BJ (cell line): ENCODE measurements at regions not wholly inside any gene's neighbourhood (a gene's known extent, or its start where the extent isn't known, plus 50 kb on each side); places are given as distances from the start of the nearest gene placed in this dataset.
"Not testable (repeated sequence)": the region's sequence is repeated elsewhere in the genome, so short reads cannot be mapped to it uniquely, and the experiment has no call there.

Experiments used
- CTCF ChIA-PET: fragments of 350-600 bp; formaldehyde crosslinking; extraction: SDS; loops from one replicate; lab custom pipeline; 2021; ENCODE audit warnings: antibody characterized with exemption, inconsistent platforms; lab: Yijun Ruan, JAX
- POLR2A ChIA-PET: fragments of 300-600 bp; sonication (Branson Sonifier 250); formaldehyde crosslinking; extraction: SDS; loops from one replicate; lab custom pipeline; 2021; ENCODE audit warnings: antibody characterized with exemption; lab: Charles Lee
- DNase-seq: peaks from one replicate; pipeline ENCODE4 v3.0.0-alpha.2; 2011; ENCODE audit warnings: low read depth
- H3K27me3 ChIP-seq: 2 replicates; pipeline ENCODE4 v1.6.0; 2011; ENCODE audit warnings: low read length; ENCODE audit not compliant: control insufficient read depth, insufficient read depth
- H3K36me3 ChIP-seq: 2 replicates; pipeline ENCODE4 v1.5.1; 2011; ENCODE audit warnings: low read length; ENCODE audit not compliant: control insufficient read depth, insufficient read depth
- H3K4me3 ChIP-seq: 2 replicates; pipeline ENCODE4 v1.5.1; 2011; ENCODE audit warnings: low read depth, mild to moderate bottlenecking, control low read depth, low read length
- CTCF ChIP-seq: IDR thresholded peaks from 2 replicates; pipeline ENCODE4 v1.5.1; 2011; ENCODE audit warnings: low read depth, mild to moderate bottlenecking, control low read depth, inconsistent platforms, low read length, moderate library complexity; ENCODE audit not compliant: insufficient read depth

DNA sequence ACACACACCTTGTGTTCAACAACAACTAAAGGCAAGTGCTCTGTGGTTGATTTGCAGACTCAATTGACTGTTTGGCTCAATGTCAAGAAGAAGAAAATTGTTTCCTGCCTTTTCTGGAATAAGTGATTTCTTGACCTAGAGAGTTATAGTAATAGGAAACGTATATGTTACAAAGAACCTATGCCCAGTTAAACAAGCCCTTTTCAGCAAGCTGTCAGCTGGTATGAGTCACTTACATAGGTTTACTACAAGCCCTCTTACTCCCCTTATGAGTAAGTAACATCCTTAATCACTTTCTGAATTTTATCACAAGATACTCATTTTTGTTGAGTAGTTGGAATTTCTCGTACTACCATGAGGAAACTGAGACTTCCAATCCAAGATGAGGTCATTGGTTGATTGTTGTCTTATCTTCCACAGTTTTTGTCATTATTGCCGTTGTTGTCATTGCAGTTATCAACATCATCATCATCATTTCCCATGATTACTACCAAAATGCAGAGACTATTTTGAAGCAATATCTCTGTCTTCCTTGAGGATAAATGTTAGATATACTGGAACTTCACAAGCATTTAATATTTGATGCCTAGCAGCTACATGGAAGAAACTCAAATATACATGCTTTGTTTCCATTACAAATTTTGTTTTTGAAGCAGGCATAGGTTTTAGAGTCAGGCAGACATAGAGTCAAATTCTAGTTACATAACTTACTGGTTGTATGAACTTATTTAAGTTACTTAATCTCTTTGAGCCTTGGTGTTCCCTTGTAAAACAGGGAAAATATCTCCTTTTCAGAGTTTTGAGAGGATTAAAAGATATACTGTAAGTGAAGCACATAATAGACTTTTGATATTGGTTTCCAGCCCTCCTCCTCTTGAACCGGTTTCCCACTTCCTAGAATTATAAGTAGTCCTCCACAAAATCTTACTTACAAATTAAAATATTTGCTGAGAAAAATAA, 106.0 kb downstream of the RAP2A start:
- no peak for DNase-seq
- Histone ChIP-seq H3K4me3 (no peak overlapping the region), H3K36me3 (no peaks in the 10 kb centered on the region), H3K27me3 (no peaks in the 10 kb centered on the region)
- ChIA-PET CTCF (no interaction called here), POLR2A (no interaction called here)
- TF ChIP-seq CTCF = no peak

GRCh38 chr13:97540696-97541095, 106.7 kb downstream of the RAP2A start:
- Histone ChIP-seq H3K27me3 (no peaks in the 10 kb centered on the region), H3K4me3 (no peak overlapping the region), H3K36me3 (no peaks in the 10 kb centered on the region)
- no peak for TF ChIP-seq CTCF
- ChIA-PET CTCF (no interaction called here), POLR2A (no interaction called here)
- DNase-seq = no peak

GRCh38 chr13:97542102-97542685, 108.2 kb downstream of the RAP2A start:
- H3K4me3 ChIP-seq = no peak overlapping the region
- no peaks in the 10 kb centered on the region for H3K36me3 ChIP-seq
- DNase-seq = no peak
- CTCF ChIA-PET = interaction anchor here (1.8 kb wide), 1 partner anchor 12 kb away, joined by 5 read pairs; no protein-coding TSS in a partner anchor
- POLR2A ChIA-PET = interaction anchor here (0.5 kb wide), 1 partner anchor 169 kb away, joined by 4 read pairs; no protein-coding TSS in a partner anchor
- H3K27me3 ChIP-seq = no peaks in the 10 kb centered on the region
- TF ChIP-seq CTCF = no peak

DNA sequence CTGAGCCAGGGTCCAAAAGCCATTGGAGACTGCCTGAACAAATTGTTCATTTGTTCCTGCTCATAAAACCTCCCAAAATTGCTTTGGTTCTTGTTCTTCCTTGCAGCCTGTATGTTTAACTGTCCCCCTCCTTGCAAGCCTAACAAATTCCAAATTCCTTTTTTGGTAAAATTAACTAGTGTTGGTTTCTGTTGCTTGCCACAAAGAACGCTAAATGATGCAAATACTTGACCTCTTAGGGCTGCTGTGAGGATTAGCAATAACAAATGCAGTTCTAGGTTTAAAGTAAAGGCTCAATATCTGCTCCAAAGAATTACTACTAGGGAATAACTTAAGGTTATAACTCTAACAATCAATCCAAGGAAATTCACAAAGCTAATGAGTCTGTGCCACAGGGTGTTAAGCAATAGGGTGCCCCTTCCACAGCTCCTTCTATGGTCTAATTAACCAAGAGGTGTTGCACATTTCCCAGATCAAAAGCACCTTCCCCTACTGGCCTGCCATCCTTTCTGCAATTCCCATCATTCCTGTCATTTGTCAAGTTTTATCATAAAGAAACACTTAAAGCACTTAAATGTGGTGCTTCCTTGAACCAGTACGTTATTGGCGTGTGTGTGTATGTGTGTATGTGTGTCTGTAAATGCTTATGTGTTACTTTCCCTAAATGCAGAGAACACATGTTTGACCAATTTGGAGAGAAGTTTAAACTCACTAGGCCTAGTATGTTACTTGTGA, 110.2 kb downstream of the RAP2A start:
- no peak for DNase-seq
- CTCF ChIA-PET = no interaction called here
- Histone ChIP-seq H3K36me3 (no peaks in the 10 kb centered on the region), H3K27me3 (no peaks in the 10 kb centered on the region), H3K4me3 (no peak overlapping the region)
- no peak for TF ChIP-seq CTCF
- POLR2A ChIA-PET = no interaction called here

GRCh38 chr13:97544971-97545499, 111.1 kb downstream of the RAP2A start:
- POLR2A ChIA-PET, DNase-seq, H3K4me3 ChIP-seq, H3K36me3 ChIP-seq, CTCF ChIA-PET, H3K27me3 ChIP-seq: not testable (repeated sequence)
